Stimulated activated CD8-positive, alpha-beta memory T cell treated with anti-CD3 and anti-CD28 coated beads, Interleukin-7, amount 100 ng/mL, for 4 hours (primary cell): ENCODE measurements at regions not wholly inside any gene's neighbourhood (a gene's known extent, or its start where the extent isn't known, plus 50 kb on each side); places are given as distances from the start of the nearest gene placed in this dataset.
"Not testable (repeated sequence)": the region's sequence is repeated elsewhere in the genome, so short reads cannot be mapped to it uniquely, and the experiment has no call there.

Experiments
- DNase-seq, 2 donors: peaks; one replicate each; pipeline ENCODE4 v3.0.0-alpha.2; 2020; ENCODE audit warnings: low read depth in 2 of 2

DNA sequence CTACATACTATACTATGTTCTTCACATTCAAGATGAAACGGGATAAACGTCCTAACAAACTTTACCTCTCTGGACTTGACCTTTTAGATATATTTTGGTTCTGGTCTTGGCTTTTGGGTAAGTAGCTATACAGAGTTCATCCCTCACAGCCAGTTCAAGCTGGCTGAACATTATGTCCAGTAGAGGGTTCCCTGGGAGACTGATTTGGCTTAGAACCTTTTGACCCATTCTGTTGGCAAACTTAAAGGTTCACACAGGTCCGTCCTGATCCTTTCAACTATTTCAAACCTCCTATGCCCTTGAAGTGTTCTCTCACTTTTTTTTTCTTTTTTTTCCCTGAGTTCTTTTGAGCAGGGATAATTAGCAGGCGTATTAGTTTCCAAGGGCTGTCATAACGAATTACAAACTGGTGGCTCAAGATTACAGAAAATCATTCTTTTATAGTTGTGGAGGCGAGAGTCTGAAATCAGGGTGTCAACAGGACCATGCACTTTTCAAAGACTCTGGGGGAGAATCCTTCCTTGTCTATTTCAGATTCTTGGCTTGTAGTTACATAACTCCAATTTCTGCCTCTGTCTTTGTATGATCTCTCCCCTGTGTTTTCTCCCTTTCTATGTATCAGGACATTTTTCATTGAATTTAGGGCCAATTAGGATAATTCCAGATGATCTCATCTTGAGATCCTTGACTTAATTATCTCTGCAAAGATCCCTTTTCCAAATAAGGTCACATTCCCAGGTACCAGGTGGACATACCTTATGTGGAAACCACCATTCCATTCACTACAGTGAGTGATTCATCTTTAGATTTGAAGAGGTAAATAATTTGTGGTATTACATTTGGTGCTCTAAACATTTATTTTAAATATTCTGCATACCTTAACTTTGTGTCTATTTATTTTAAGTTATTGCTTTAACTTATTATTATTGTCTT lies 257.4 kb upstream of the USP25 start:
- DNase-seq: no peak

- not testable (repeated sequence) for DNase-seq
Measured at GRCh38 chr21:15477773-15478172, 252.0 kb upstream of the USP25 start.

DNA sequence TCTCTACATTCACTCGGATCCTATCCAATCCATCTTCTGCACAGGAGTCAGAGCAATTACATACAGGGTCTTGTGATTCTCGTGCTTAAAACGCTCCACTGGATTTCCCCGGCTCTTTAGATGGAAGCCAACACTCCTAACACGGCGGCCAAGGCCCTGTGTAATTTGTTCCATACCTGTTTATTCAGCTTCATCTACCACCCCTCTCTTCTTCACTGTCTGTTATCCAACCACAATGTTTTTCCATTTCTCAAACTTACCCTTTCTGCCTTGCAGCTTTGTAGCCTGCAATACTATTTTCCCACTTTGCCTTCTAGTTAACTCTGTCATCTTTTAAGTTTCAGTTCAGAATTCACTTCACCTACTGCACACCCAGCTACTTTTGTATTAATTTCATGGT lies 249.6 kb upstream of the USP25 start:
- DNase-seq: no peak

GRCh38 chr21:15483138-15483780 lies 246.5 kb upstream of the USP25 start:
- DNase-seq: peak; percentile 55 to 65

DNA sequence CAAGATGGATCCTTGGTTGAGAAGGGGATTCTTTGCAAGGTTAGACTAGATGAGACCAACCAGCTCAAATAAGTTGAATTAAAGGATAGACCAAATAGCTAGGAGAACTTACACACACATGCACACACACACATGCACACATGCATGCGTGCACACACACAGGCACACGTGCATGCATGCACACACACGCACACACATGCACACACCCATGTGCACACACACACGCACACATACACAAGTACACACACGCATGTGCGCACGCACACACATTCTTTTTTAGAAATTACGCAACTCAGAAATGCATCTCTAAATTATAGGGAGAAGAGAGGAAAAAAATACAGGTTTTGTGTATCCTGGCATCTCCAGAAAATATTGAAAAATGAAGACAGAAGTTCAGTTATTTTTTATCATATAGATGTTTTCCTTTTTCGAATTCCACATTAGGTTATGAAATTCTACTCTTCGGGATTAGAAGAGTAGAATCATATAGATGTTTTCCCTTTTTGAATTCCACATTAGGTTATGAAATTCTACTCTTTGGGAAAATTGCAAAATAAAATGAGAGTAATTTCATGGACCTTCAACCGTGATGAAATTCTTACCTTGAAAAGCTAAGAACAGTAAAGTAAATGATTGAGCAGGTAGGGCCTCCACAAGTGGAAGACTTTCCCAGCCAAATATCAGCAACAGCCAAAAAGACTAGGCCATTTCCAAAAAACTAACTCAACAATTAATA lies 243.2 kb upstream of the USP25 start:
- DNase-seq: no peak

GRCh38 chr21:15487196-15487550 lies 242.6 kb upstream of the USP25 start:
- no peak for DNase-seq

- no peak for DNase-seq
Measured at GRCh38 chr21:15491100-15491499, 238.7 kb upstream of the USP25 start.

GRCh38 chr21:15493646-15494045 lies 236.1 kb upstream of the USP25 start:
- DNase-seq: no peak

- DNase-seq: no peak
Measured at GRCh38 chr21:15494481-15494880, 235.3 kb upstream of the USP25 start.

DNA sequence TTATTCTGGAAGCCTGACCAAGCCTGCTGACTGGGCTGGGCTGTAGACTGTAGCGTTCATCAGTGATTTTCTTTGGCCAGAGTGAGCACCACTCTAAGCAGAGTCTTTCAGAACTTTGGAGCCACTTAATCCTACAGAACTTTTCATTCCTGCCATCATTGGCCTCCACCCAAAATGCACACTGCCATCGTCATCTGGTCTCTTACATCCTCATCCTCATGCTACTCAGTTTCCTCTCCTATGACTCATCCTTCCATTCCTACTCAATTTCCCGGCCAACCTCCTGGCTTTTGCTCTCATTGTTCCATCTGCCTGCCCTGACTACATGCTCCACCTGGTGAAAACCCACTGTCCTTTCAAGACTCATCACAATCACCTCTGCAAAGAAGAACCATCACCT lies 233.8 kb upstream of the USP25 start:
- no peak for DNase-seq

- no peak for DNase-seq
Measured at GRCh38 chr21:15496911-15497310, 232.9 kb upstream of the USP25 start.

GRCh38 chr21:15498455-15498854 lies 231.3 kb upstream of the USP25 start:
- no peak for DNase-seq

DNA sequence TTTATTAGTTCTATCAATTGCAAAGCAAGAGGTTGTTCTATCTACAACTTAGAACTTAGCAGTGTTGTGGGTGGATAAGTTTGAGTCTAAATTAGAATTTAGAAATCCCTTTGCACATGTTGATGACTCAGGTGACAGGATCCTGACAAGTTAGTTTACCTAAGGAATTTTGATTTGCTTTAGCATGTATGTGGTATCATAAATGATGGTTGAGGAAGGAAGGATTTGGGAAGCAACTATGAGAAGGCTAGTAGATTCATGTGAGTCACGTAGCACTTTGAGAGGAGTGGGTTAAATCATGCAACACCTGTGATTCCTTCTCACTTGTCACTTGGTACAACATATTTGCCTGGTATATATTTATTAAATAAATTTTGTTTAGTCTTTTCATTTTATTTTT lies 223.7 kb upstream of the USP25 start:
- DNase-seq: no peak

DNA sequence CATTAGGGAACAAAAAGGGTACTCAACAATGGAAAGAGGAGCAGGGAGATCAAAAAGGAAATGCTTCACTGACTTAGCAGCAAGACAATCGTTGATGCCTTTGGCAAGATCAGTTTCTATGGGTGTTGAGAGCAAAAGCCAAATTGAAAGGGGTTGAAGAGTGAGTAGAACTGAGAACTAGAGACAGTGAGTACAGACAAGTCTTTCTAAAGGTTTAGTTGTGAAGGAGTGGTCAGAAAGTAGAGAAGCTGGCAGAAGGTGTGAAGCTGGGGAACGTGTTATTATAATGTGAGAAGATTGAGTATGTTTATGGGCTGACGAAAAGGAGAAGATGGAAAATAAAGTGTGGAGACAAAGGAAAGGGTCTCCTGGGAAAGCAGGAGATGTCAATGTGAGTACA lies 221.2 kb upstream of the USP25 start:
- DNase-seq: no peak

DNA sequence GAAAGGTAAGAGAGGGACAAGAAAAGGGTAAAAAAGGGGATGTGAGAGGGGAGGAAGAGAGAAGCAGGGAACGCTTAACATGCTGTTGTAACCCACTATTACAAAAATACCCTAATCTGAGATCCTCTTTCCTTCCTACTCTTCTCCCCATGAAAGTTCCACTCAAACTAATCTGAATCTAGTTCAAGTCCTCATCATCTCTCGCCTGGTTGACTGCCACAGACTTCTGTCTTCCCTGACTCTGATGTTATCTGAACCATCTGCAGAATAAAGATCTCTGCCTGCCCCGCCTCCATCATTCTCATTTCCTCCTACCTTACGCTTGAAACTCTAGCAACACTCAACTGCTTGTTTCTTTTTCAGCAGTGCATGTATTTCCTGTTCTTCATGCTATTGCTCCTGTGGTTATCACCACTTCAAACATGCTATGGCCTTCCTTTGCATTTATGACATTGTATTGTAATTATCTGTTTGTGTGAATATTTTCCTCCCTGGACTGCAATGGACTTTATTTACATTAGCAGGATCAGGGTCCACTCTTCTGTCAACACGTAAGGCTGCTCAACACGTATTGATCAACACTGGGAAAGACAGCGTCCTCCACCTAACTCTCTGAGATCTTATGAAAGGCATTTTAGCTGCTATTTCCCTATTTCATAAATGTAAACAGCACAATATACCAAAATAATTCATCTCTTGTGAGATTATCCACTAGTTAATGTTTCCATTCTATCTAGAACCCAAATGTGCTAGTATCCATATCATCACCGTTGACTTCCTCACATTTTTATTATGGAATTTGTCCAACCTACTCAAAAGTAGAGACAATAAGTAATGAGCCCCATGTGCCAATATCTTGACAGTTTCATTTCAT lies 215.5 kb upstream of the USP25 start:
- peak; percentile 13 to 29 for DNase-seq

DNA sequence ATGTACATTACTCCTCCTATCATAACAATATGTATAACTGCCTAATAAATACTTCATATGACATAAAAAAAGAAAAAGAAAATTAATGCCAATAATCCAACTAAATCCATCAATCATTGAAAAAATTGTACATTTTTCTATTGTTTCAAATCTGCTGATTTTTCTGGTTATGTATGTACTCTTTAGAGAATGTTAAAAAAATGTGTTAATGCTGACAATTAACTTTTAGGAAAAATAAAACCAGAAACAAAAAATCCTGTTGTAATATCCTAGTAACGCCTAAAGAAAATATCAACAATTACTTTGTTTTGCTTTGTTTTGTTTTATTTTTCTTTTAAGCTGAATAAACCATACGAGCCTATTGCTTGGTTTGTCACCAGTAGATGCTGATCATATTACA lies 213.9 kb upstream of the USP25 start:
- no peak for DNase-seq

GRCh38 chr21:15517394-15517793 lies 212.4 kb upstream of the USP25 start:
- no peak for DNase-seq

DNA sequence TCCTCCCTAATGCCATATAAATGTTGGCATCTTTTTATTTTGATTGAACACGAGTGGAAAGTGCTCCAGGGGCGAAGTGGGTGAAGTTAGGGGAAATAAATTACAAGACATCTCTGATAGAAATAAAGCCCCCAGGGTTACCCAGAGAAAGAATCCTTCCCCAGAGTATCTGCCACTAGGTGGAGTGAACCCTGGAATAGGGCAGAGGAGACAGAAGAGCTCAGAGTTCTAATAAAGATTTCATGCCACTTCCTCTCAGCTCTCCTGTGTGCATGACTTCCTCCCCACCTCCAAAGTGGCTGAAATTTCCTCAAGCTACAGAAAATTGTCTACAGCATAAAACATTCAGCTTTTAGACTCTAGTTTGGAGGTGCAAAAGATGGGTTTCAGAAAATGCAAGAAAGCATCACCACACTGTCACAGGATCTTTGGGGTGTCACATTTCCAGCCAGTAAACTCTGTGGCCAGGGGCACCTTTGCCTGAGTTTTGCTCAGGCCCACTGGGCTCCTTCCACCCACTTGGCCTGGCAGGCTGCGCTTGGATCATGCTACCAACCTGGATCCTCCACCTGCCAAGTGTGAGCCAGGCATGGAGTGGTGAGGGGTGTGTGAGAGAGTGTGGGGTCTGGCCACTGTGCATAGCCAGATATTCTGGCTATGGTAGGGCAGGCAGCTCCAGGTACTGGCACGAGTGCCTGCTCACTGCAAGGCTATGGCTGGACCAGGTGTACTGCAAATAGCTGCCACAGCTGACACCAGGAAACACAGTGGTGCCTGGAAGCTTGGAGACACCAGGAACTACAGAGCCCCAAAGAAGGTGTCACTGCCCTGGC lies 208.8 kb upstream of the USP25 start:
- DNase-seq: no peak

- DNase-seq: no peak
Measured at GRCh38 chr21:15521644-15522001, 208.2 kb upstream of the USP25 start.

GRCh38 chr21:15522148-15522547 lies 207.6 kb upstream of the USP25 start:
- DNase-seq: no peak

DNA sequence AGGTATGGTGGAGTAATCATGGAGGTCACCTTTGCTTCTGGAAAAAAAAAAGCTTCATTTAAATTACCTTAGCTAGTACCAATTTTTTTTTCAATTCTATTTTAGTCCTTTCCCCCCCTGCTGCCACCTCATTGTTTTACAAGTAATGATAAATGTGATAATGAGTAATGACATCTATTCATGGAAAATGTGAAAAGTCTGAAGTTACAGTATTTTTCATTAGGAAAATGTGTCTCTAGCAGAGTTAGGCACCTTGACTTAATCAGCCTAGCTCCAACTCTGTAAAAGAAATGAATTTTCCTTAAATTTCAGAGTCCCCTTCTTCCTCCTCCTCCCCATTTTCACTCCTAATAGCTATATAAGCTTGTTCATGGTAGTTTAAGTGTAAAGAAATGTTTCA lies 204.9 kb upstream of the USP25 start:
- DNase-seq: no peak
